H1 (cell line): ENCODE measurements at regions not wholly inside any gene's neighbourhood (a gene's known extent, or its start where the extent isn't known, plus 50 kb on each side); places are given as distances from the start of the nearest gene placed in this dataset.

Source experiments
- CTCF ChIA-PET: fragments of 300-600 bp; sonication (Branson Sonifier 250); formaldehyde crosslinking; loops from one replicate; lab custom pipeline; 2021; ENCODE audit not compliant: partially characterized antibody; lab: Charles Lee
- POLR2A ChIA-PET: fragments of 300-600 bp; sonication (Branson Sonifier 250); formaldehyde crosslinking; loops from one replicate; lab custom pipeline; 2021; ENCODE audit warnings: inconsistent platforms; ENCODE audit not compliant: partially characterized antibody; lab: Charles Lee
- DNase-seq, 2 experiments: peaks; one replicate each; pipeline versions ENCODE4 v3.0.0 to v3.0.0-alpha.2; 2010 to 2022; ENCODE audit warnings: low spot score in 2 of 2, low read depth in 1 of 2, mixed read lengths in 1 of 2
- FAIRE-seq: peaks from 2 replicates; lab custom pipeline; 2011; peaks lifted over from hg19 to GRCh38; lab: Jason Lieb, UNC
- H2AFZ ChIP-seq: 2 replicates; pipeline ENCODE4 v1.8.1; 2012; ENCODE audit warnings: low read length, inconsistent platforms
- H2AK5ac ChIP-seq: 2 replicates; pipeline ENCODE4 v1.6.1; 2013; ENCODE audit warnings: low read depth, low read length
- H2BK120ac ChIP-seq: replicated peaks from 2 replicates; pipeline ENCODE3; 2013; ENCODE audit warnings: low read depth, low read length, inconsistent platforms
- H2BK12ac ChIP-seq: 2 replicates; pipeline ENCODE4 v1.6.1; 2013; ENCODE audit warnings: low read depth, low read length
- H2BK15ac ChIP-seq: 2 replicates; pipeline ENCODE4 v1.6.1; 2013; ENCODE audit warnings: low read length
- H2BK20ac ChIP-seq: 2 replicates; pipeline ENCODE4 v1.6.1; 2013; ENCODE audit warnings: low read length
- H2BK5ac ChIP-seq: 2 replicates; pipeline ENCODE4 v1.6.1; 2013; ENCODE audit warnings: low read depth, low read length
- H3K14ac ChIP-seq: 2 replicates; pipeline ENCODE4 v1.6.1; 2013; ENCODE audit warnings: inconsistent platforms; ENCODE audit not compliant: insufficient read length
- H3K18ac ChIP-seq: 2 replicates; pipeline ENCODE4 v1.6.1; 2013; ENCODE audit warnings: low read length; ENCODE audit errors: extremely low read depth
- H3K23ac ChIP-seq: 2 replicates; pipeline ENCODE4 v1.6.1; 2013; ENCODE audit warnings: inconsistent platforms; ENCODE audit not compliant: insufficient read length
- H3K23me2 ChIP-seq: 2 replicates; pipeline ENCODE4 v1.6.1; 2013; ENCODE audit warnings: low read depth, low read length
- H3K27ac ChIP-seq: 2 replicates; pipeline ENCODE4 v1.6.1; 2011; ENCODE audit warnings: low read depth, low read length, inconsistent platforms
- H3K27me3 ChIP-seq, 4 experiments: replicated peaks in 1 of 4; 1 replicate in 1 of 4; 2 replicates in 3 of 4; pipeline versions ENCODE4 v1.6.1 to v1.8.1; 2011 to 2013; ENCODE audit warnings: low read length in 3 of 4, mild to moderate bottlenecking in 3 of 4, inconsistent platforms in 2 of 4, mixed read lengths in 2 of 4, moderate library complexity in 1 of 4; ENCODE audit not compliant: control insufficient read depth in 3 of 4, insufficient read depth in 3 of 4; ENCODE audit errors: extremely low read depth in 1 of 4
- H3K36me3 ChIP-seq, 4 experiments: 2 replicates each; pipeline versions ENCODE4 v1.6.1 to v1.8.1; 2011 to 2013; ENCODE audit warnings: mild to moderate bottlenecking in 4 of 4, low read length in 3 of 4, moderate library complexity in 2 of 4, control low read depth in 1 of 4, inconsistent platforms in 1 of 4; ENCODE audit not compliant: insufficient read depth in 4 of 4, control insufficient read depth in 2 of 4
- H3K4ac ChIP-seq: replicated peaks from 2 replicates; pipeline ENCODE3; 2013; ENCODE audit warnings: low read length, low read depth, mixed read lengths, inconsistent platforms; ENCODE audit not compliant: insufficient read length
- H3K4me1 ChIP-seq, 4 experiments: replicated peaks in 1 of 4; 1 replicate in 1 of 4; 2 replicates in 3 of 4; pipeline versions ENCODE4 v1.6.1 to v1.8.1; 2011 to 2013; ENCODE audit warnings: low read length in 3 of 4, inconsistent platforms in 2 of 4, mixed read lengths in 1 of 4; ENCODE audit not compliant: insufficient read depth in 4 of 4, control insufficient read depth in 3 of 4
- H3K4me2 ChIP-seq, 2 experiments: 2 replicates each; pipeline versions ENCODE4 v1.6.1 to v1.8.1; 2011 to 2013; ENCODE audit warnings: low read depth in 2 of 2, low read length in 2 of 2, control low read depth in 1 of 2, inconsistent platforms in 1 of 2, mild to moderate bottlenecking in 1 of 2; ENCODE audit not compliant: insufficient read depth in 1 of 2
- H3K4me3 ChIP-seq, 4 experiments: fragments of 200-600, 300-600 bp in 1 of 4; sonication (generic), shearing (Covaris generic), sonication (Bioruptor Twin) in 1 of 4; 2 replicates each; pipeline versions ENCODE4 v1.5.1 to v1.8.1; 2011 to 2016; ENCODE audit warnings: low read length in 4 of 4, low read depth in 3 of 4, control low read depth in 2 of 4, inconsistent platforms in 2 of 4, mild to moderate bottlenecking in 2 of 4, mixed read lengths in 1 of 4, moderate library complexity in 1 of 4; ENCODE audit not compliant: insufficient read depth in 2 of 4; ENCODE audit errors: extremely low read depth in 1 of 4
- H3K56ac ChIP-seq: replicated peaks from 2 replicates; pipeline ENCODE3; 2013; ENCODE audit warnings: low read depth, mild to moderate bottlenecking, mixed read lengths, low read length, inconsistent platforms; ENCODE audit not compliant: insufficient read length
- H3K79me1 ChIP-seq: 2 replicates; pipeline ENCODE4 v1.6.1; 2013; ENCODE audit warnings: low read depth, low read length, control low read depth
- H3K79me2 ChIP-seq, 2 experiments: 2 replicates each; pipeline versions ENCODE4 v1.6.1 to v1.8.1; 2012 to 2013; ENCODE audit warnings: low read length in 2 of 2, mild to moderate bottlenecking in 2 of 2, inconsistent platforms in 1 of 2; ENCODE audit not compliant: insufficient read depth in 2 of 2, control insufficient read depth in 1 of 2
- H3K9ac ChIP-seq, 4 experiments: replicated peaks in 1 of 4; 1 replicate in 1 of 4; 2 replicates in 3 of 4; pipeline versions ENCODE4 v1.6.1 to v1.8.1; 2011 to 2013; ENCODE audit warnings: low read depth in 3 of 4, low read length in 3 of 4, control low read depth in 2 of 4, mild to moderate bottlenecking in 2 of 4, moderate library complexity in 2 of 4, inconsistent platforms in 1 of 4; ENCODE audit errors: extremely low read depth in 1 of 4
- H3K9me3 ChIP-seq, 2 experiments: 2 replicates each; pipeline versions ENCODE4 v1.6.1 to v1.8.1; 2012 to 2013; ENCODE audit warnings: mild to moderate bottlenecking in 2 of 2, moderate library complexity in 2 of 2, control low read depth in 1 of 2, inconsistent platforms in 1 of 2, low read depth in 1 of 2, low read length in 1 of 2, mixed read lengths in 1 of 2; ENCODE audit not compliant: insufficient read depth in 2 of 2
- H4K20me1 ChIP-seq, 2 experiments: replicated peaks in 1 of 2; 2 replicates each; pipeline versions ENCODE3 to v1.8.1; 2011 to 2013; ENCODE audit warnings: inconsistent platforms in 2 of 2, low read length in 2 of 2, mild to moderate bottlenecking in 1 of 2; ENCODE audit not compliant: insufficient read depth in 2 of 2, control insufficient read depth in 1 of 2
- H4K5ac ChIP-seq: 2 replicates; pipeline ENCODE4 v1.6.1; 2013; ENCODE audit warnings: low read length, low read depth, mixed read lengths, inconsistent platforms; ENCODE audit not compliant: insufficient read length
- H4K8ac ChIP-seq: 2 replicates; pipeline ENCODE4 v1.8.0; 2013; ENCODE audit warnings: mild to moderate bottlenecking, moderate library complexity, low read length, inconsistent platforms; ENCODE audit not compliant: insufficient read depth; ENCODE audit errors: extremely low read depth
- H4K91ac ChIP-seq: replicated peaks from 2 replicates; pipeline ENCODE3; 2013; ENCODE audit warnings: low read length, mixed read lengths, inconsistent platforms; ENCODE audit not compliant: insufficient read length
- PHF8 ChIP-seq: fragments of 200-600 bp; sonication (generic); conservative IDR thresholded peaks from 2 replicates; pipeline ENCODE4 v1.7.1; 2012; ENCODE audit warnings: low read depth, mild to moderate bottlenecking, inconsistent platforms, low read length, moderate library complexity
- WGBS, 2 experiments: shearing (Covaris generic) in 1 of 2; methylation state at CpG; one replicate each; pipeline versions ENCODE4 v1.1.6 to v1.1.7; 2013 to 2015; ENCODE audit warnings: low lambda C conversion rate in 2 of 2, mixed read lengths in 2 of 2, inconsistent platforms in 1 of 2, low coverage in 1 of 2, missing lambda C conversion rate in 1 of 2; ENCODE audit not compliant: insufficient replicate concordance in 2 of 2, insufficient coverage in 1 of 2, insufficient read length in 1 of 2; ENCODE audit errors: extremely low coverage in 1 of 2, missing lambda C conversion rate in 1 of 2; 5-methylcytosine and 5-hydroxymethylcytosine counted together

DNA sequence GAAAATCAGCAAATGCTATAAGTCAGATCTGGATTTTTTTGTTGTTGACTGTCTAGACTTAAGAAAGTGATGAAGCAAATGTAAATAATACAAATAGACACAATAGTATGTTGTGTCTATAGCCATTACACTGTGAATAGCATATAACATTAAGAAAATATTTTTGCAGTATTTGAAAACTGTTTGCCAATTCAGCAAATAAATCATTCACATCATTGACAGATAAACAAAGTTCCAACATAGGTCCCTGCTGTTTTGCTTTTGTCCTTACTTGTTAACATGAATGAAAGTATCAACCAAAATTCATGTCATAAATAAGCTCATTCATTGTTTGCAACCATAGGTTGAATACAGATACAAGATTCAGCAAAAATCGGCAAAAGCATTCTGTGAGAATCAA, 200.5 kb downstream of the KIF20B start:
- 81% methylated on average over 1 of the region's 1 CpG; no CpG with 5 or more reads in 1 of the 2 experiments for WGBS, 2 experiments
- CTCF ChIA-PET: no interaction called here

More for the DNA sequence above, 200.5 kb downstream of the KIF20B start:
- H4K20me1 ChIP-seq: no peaks in the 10 kb centered on the region
- no peak overlapping the region for H4K91ac ChIP-seq
- H2BK12ac ChIP-seq: no peak overlapping the region
- no peaks in the 10 kb centered on the region for H3K79me1 ChIP-seq
- H2BK20ac ChIP-seq: no peak overlapping the region
- no peak overlapping the region for H2BK15ac ChIP-seq
- no peak overlapping the region for H2BK120ac ChIP-seq
- no peak overlapping the region for H3K4me2 ChIP-seq
- no peak overlapping the region for H3K56ac ChIP-seq
- no peaks in the 10 kb centered on the region for H3K36me3 ChIP-seq
- no peak overlapping the region for H3K18ac ChIP-seq
- no peaks in the 10 kb centered on the region for H3K23me2 ChIP-seq
- no peak overlapping the region for H3K4me3 ChIP-seq
- no peak overlapping the region for H2BK5ac ChIP-seq
- no peaks in the 10 kb centered on the region for H3K4me1 ChIP-seq
- H3K4ac ChIP-seq: no peak overlapping the region
- no peaks in the 10 kb centered on the region for H3K9me3 ChIP-seq
- H4K5ac ChIP-seq: no peak overlapping the region
- no peak for TF ChIP-seq PHF8
- no peak overlapping the region for H2AFZ ChIP-seq
- H3K14ac ChIP-seq: no peak overlapping the region
- H3K27ac ChIP-seq: no peak overlapping the region
- no peaks in the 10 kb centered on the region for H3K79me2 ChIP-seq
- no peaks in the 10 kb centered on the region for H3K27me3 ChIP-seq
- no peak overlapping the region for H4K8ac ChIP-seq
- H3K9ac ChIP-seq: no peak overlapping the region
- FAIRE-seq (no peak), DNase-seq (no peak)
- POLR2A ChIA-PET: no interaction called here
- no peak overlapping the region for H3K23ac ChIP-seq
- H2AK5ac ChIP-seq: no peak overlapping the region
